ENCODE measurements at regions not wholly inside any gene's neighbourhood (a gene's known extent, or its start where the extent isn't known, plus 50 kb on each side); places are given as distances from the start of the nearest gene placed in this dataset.

- TF ChIP-seq SMC3 (conservative IDR thresholded peaks at IDR 0.05; ENCODE audit: poor library complexity) (no peak), RAD21 (conservative IDR thresholded peaks at IDR 0.05) (no peak), EP300 (conservative IDR thresholded peaks at IDR 0.05; ENCODE audit: poor library complexity, severe bottlenecking) (no peak), TAF1 (IDR thresholded peaks at IDR 0.05; ENCODE audit: low read depth) (no peak), REST (IDR thresholded peaks at IDR 0.05; ENCODE audit: borderline replicate concordance) (no peak)
- H3K27ac ChIP-seq (ENCODE audit: low read length), result no peak overlapping the region
These were observed 437.5 kb downstream of the TFEC start for GRCh38 chr7:115593111-115593510.

GRCh38 chr7:115585015-115585718 lies 445.4 kb downstream of the TFEC start:
- Histone ChIP-seq H3K27me3 (ENCODE audit: insufficient read depth, low read depth, low read length) (no peaks in the 10 kb centered on the region), H3K4me2 (ENCODE audit: low read length) (no peak overlapping the region), H3K27ac (ENCODE audit: low read length) (no peak overlapping the region), H3K4me3 (ENCODE audit: low read length) (no peak overlapping the region), H3K9ac (ENCODE audit: low read length) (no peak overlapping the region), H3K9me3 (ENCODE audit: low read length) (peaks cover 4% of the 10 kb centered on the region), H3F3A (ENCODE audit: insufficient read depth, low read length, poor library complexity, severe bottlenecking) (no peaks in the 10 kb centered on the region), H2AFZ (ENCODE audit: low read depth, low read length) (no peak overlapping the region), H3K9me2 (ENCODE audit: insufficient read depth, low read length) (no peaks in the 10 kb centered on the region), H3K36me3 (ENCODE audit: insufficient read depth, low read length) (no peaks in the 10 kb centered on the region), H3K79me2 (replicated peaks; ENCODE audit: insufficient read depth, low read length) (no peaks in the 10 kb centered on the region), H4K20me1 (ENCODE audit: insufficient read depth) (no peaks in the 10 kb centered on the region)
- TF ChIP-seq CTCF (IDR thresholded peaks at IDR 0.05; ENCODE audit: poor library complexity, severe bottlenecking) (no peak), MXI1 (conservative IDR thresholded peaks at IDR 0.05; ENCODE audit: poor library complexity, severe bottlenecking) (no peak), REST (IDR thresholded peaks at IDR 0.05; ENCODE audit: borderline replicate concordance) (no peak), EZH2 (IDR thresholded peaks at IDR 0.05; ENCODE audit: borderline replicate concordance, insufficient read depth, low read length, poor library complexity, severe bottlenecking) (no peak), RAD21 (conservative IDR thresholded peaks at IDR 0.05) (no peak), TAF1 (IDR thresholded peaks at IDR 0.05; ENCODE audit: low read depth) (no peak), POLR2AphosphoS5 (IDR thresholded peaks at IDR 0.05) (no peak), EP300 (conservative IDR thresholded peaks at IDR 0.05; ENCODE audit: poor library complexity, severe bottlenecking) (no peak), SMC3 (conservative IDR thresholded peaks at IDR 0.05; ENCODE audit: poor library complexity) (no peak)

More at GRCh38 chr7:115593111-115593510, 437.5 kb downstream of the TFEC start:
- Histone ChIP-seq H2AFZ (ENCODE audit: low read depth, low read length) (no peak overlapping the region), H3F3A (ENCODE audit: insufficient read depth, low read length, poor library complexity, severe bottlenecking) (no peaks in the 10 kb centered on the region), H3K27me3 (ENCODE audit: insufficient read depth, low read depth, low read length) (no peaks in the 10 kb centered on the region), H4K20me1 (ENCODE audit: insufficient read depth) (no peaks in the 10 kb centered on the region), H3K4me3 (ENCODE audit: low read length) (no peak overlapping the region), H3K4me2 (ENCODE audit: low read length) (no peak overlapping the region), H3K9me2 (ENCODE audit: insufficient read depth, low read length) (no peaks in the 10 kb centered on the region), H3K79me2 (replicated peaks; ENCODE audit: insufficient read depth, low read length) (no peaks in the 10 kb centered on the region), H3K9me3 (ENCODE audit: low read length) (no peaks in the 10 kb centered on the region), H3K36me3 (ENCODE audit: insufficient read depth, low read length) (no peaks in the 10 kb centered on the region), H3K9ac (ENCODE audit: low read length) (no peak overlapping the region)

Data from neural cell (in vitro differentiated cells).